Colon (tissue), 2 donors: ENCODE measurements at regions not wholly inside any gene's neighbourhood (a gene's known extent, or its start where the extent isn't known, plus 50 kb on each side); places are given as distances from the start of the nearest gene placed in this dataset.

Experiments used
- FAIRE-seq: peaks from 2 replicates; lab custom pipeline; 2012; peaks lifted over from hg19 to GRCh38; lab: Jason Lieb, UNC
- donor health status: control.
- donor health status: control.

GRCh38 chr10:3897156-3897555, 112.1 kb upstream of the KLF6 start:
- no peak for FAIRE-seq

DNA sequence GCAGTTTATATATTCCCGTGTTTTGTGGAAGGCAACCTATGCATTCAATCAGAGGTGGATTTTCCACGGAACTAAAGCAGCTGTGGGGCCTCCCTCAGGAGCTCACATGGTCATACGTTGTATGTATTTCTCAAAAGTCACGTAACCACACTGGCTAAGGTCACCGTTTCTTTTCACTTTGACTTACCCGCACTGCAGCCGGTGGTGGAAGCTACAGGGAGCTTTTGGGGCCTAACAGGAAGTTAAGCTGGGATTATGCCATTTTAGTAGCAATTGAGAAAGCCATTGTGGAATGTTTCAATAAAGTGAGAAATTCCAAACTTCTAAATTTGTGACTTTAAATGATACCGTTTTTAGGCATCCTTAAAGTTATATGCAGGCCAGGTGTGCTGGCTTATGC, 111.2 kb upstream of the KLF6 start:
- FAIRE-seq, result no peak

DNA sequence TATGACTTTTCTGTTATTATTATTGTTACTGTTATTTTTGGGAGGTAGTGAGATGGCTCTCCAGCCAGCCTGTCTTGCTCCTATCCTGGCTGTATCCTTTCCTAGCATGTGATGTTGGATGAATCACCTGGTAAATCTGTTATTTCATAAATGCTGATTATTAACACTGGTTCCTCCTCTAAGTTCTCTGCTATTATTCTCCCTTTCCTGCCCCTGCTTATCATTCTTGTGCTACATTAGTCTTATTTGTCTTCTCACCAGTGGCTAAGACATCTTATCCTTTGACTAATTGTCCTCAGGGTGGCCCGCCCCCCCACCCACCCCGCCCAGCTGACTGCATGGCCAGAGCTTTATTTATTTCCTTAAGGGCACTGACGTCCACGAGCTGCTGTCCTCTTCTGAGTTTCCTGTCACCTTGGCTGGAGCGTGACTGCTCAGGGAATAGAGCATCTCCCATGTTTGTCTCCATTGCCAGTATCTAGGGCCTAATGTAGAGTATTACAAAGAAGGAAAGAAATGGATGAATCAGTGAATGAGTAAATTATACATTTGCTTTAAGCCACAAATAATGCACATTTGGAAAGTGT, 110.1 kb upstream of the KLF6 start:
- no peak for FAIRE-seq

GRCh38 chr10:3893901-3894563, 109.0 kb upstream of the KLF6 start:
- no peak for FAIRE-seq

GRCh38 chr10:3892440-3893425, 107.7 kb upstream of the KLF6 start:
- no peak for FAIRE-seq

DNA sequence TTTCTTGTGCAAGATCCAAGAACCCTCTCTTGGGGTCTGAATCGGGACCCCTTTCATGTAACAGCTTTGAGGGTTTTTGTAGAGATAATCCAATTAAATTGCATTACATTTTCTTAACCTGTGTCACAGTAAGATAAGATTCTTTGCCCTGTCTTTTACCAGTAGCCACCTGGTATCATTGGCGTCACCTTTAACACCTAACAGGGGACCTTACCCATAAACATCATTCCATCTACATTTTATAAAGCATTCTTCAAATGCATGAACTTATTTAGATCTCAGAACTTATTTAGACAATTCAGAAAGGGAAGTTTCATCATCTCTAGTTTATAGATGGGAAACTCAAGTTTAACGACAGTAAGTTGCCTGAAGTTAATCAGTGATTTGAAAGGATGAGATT, 106.4 kb upstream of the KLF6 start:
- FAIRE-seq, result no peak

GRCh38 chr10:3890602-3891352, 105.8 kb upstream of the KLF6 start:
- no peak for FAIRE-seq

DNA sequence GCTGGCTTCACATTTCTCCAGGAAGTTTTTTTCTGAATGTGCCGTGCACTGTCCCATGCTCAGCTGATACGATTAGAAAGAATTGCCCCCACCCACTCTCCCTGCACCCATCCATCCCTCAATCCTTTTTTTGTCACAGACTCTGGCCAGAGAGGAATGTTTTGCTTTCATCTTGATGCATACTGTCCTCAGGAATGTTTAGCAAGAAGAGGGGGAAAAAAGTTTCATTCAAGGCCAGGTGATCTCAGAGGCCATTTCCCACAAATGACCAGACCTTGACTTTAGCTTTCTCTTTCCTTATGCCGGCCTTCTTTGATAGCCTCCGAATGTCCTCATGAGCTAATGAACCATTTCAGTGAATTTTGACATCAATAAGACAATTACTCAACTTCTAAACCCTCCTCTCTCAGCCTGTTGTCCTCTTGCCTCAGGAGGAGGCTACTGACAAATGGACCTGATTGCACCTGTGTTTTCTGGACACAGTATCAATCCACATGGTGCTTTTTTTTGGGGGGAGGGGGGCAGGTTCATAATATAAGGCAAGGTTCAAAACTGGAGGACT, 105.0 kb upstream of the KLF6 start:
- no peak for FAIRE-seq

DNA sequence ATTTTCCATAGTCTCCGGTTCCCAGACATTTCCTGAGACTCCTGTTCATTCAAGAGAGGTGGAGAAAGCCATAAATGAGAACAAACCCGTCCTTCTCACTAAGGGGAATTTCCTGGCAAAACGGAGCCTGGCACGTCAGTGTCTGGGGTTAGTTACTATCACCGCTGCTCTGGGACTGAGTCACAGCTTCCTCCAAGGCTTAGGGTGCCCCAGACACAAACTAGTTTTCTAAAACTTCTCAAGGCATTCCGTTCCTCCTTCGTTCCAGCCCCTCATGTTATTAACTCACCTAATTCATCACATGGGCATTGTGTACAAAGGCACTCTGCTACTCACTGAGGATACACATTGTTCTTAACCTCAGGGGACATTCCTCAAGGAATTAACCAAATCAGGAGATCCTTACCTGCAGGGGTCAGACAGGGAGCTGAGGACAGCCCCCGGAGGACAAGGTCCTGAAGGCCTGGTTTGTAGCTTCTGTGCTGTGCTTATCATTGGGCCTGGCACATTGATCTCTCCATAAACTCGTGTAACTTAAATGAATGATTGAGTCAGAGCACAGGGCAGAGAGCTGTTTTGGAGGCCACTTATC, 103.0 kb upstream of the KLF6 start:
- no peak for FAIRE-seq

DNA sequence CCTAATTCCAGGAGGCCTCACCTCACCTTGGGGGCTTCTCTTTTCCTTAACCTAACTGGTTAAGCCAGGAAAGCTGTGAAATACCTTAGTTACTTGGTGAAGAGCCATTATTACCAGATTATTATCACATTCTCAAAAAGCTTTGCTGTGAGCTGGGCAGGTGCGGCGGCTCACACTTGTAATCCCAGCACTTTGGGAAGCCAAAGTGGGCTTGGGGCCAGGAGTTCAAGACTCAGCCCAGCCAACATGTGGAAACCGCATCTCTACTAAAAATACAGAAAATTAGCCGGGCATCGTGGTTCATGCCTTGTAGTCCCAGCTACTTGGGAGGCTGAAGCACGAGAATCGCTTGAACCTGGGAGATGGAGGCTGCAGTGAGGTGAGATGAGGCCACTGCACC, 102.4 kb upstream of the KLF6 start:
- FAIRE-seq, result no peak

GRCh38 chr10:3886641-3887251, 101.7 kb upstream of the KLF6 start:
- FAIRE-seq, result no peak

- no peak for FAIRE-seq
Observed at GRCh38 chr10:3886191-3886590, 101.2 kb upstream of the KLF6 start.

GRCh38 chr10:3882855-3883254, 97.8 kb upstream of the KLF6 start:
- no peak for FAIRE-seq

GRCh38 chr10:3881622-3882021, 96.6 kb upstream of the KLF6 start:
- no peak for FAIRE-seq

DNA sequence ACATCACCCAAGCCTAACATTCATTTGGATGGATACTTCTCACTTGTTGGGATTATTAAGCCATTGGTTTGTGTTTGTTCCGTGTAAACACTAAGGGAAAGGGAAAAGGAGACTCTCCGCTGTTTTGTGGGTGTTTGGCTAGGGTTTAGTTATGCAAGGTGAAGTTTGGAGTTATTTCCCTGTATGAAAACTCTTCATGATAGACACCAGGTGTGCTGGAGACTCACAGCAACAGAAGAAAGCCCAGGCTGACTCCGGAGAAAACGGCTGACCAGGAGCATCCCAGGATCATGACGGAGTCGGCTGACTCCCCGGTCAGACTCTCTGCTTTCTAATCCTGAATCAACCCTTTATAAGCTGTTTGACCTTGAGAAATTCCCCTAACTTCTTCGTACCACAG, 94.1 kb upstream of the KLF6 start:
- FAIRE-seq, result no peak

GRCh38 chr10:3877211-3878000, 92.4 kb upstream of the KLF6 start:
- no peak for FAIRE-seq

GRCh38 chr10:3876350-3876962, 91.4 kb upstream of the KLF6 start:
- FAIRE-seq, result no peak

GRCh38 chr10:3875842-3876235, 90.8 kb upstream of the KLF6 start:
- no peak for FAIRE-seq

GRCh38 chr10:3874990-3875841, 90.2 kb upstream of the KLF6 start:
- FAIRE-seq, result no peak
